Thyroid gland (tissue), 4 donors: ENCODE measurements at regions not wholly inside any gene's neighbourhood (a gene's known extent, or its start where the extent isn't known, plus 50 kb on each side); places are given as distances from the start of the nearest gene placed in this dataset.

Experiments used
- CTCF ChIP-seq, 6 experiments: fragments of 200-600 bp in 3 of 6; fragments of 450-650 bp in 3 of 6; sonication (generic) in 3 of 6; IDR thresholded peaks; one replicate each; pipeline ENCODE4 v1.5.1; 2016 to 2019; ENCODE audit warnings: antibody characterized with exemption in 6 of 6, mild to moderate bottlenecking in 2 of 6, inconsistent platforms in 1 of 6, moderate library complexity in 1 of 6
- POLR2A ChIP-seq, 2 donors: fragments of 450-650 bp; IDR thresholded peaks; one replicate each; pipeline ENCODE4 v1.6.1; 2017; ENCODE audit warnings: antibody characterized with exemption in 2 of 2, mild to moderate bottlenecking in 2 of 2, moderate library complexity in 1 of 2

DNA sequence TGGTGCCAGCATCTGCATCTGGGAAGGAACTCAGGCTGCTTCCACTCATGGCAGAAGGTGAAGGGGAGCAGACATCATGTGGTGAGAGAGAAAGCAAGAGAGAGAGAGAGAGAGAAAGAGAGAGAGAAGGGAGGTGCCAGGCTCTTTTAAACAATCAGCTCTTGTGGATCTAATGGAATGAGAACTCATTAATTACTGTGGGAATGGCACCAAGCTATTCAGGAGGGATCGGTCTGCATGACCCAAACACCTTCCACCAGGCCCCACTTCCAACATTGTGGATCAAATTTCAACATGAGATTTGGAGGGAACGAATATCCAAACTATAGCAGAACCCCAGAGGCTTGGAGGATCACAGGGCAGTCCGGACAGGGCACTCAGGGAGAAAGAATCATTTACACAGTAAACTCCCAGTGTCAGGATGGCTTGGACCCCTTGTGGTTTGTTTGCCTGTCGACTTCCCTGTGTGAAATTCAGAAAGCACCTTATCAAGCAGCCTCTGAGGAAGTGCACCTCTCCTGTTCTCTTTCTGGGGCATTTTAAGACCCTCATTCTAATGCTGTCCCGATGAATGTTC is 308.5 kb downstream of the REEP3 start:
- TF ChIP-seq CTCF (IDR thresholded peaks at IDR 0.05) (no peak), POLR2A (IDR thresholded peaks at IDR 0.05) (no peak)
